GM20431 (cell line): ENCODE measurements at regions not wholly inside any gene's neighbourhood (a gene's known extent, or its start where the extent isn't known, plus 50 kb on each side); places are given as distances from the start of the nearest gene placed in this dataset.

Experiments
- in situ Hi-C: fragments of 300-500 bp; cut with MseI, MboI; formaldehyde crosslinking; loops from one replicate; pipeline ENCODE4 v1.15.0; 2020; ENCODE audit warnings: low sequenced_read_pairs; ENCODE audit not compliant: unreplicated experiment

DNA sequence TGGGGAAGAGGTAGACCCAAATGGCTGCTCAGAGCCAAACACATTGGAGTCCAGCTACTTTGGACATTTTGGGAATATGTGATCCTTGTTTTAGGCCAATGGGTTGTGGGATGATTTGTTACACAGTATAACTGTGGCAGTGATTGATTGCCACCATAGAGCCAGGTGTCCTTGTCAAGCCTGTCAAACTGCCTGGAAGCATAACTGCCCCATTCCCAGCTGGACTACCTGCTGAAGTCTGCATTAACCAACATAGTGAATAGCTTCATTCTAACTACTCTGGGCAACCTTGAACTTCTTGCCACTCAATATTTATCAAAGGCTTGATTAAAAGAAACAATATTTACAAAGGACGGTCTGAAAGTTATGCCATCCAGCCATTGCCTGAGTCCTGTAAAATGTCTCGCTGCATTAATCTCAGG, 164.7 kb downstream of the LINC00237 start:
- in situ Hi-C loops: no loop called here

GRCh38 chr20:20939006-20939405, 167.2 kb downstream of the LINC00237 start:
- in situ Hi-C loops: no loop called here

- in situ Hi-C loops: no loop called here
Measured at GRCh38 chr20:20938599-20938998, 167.6 kb downstream of the LINC00237 start.

- in situ Hi-C loops: no loop called here
Measured at GRCh38 chr20:20938131-20938530, 168.0 kb downstream of the LINC00237 start.

DNA sequence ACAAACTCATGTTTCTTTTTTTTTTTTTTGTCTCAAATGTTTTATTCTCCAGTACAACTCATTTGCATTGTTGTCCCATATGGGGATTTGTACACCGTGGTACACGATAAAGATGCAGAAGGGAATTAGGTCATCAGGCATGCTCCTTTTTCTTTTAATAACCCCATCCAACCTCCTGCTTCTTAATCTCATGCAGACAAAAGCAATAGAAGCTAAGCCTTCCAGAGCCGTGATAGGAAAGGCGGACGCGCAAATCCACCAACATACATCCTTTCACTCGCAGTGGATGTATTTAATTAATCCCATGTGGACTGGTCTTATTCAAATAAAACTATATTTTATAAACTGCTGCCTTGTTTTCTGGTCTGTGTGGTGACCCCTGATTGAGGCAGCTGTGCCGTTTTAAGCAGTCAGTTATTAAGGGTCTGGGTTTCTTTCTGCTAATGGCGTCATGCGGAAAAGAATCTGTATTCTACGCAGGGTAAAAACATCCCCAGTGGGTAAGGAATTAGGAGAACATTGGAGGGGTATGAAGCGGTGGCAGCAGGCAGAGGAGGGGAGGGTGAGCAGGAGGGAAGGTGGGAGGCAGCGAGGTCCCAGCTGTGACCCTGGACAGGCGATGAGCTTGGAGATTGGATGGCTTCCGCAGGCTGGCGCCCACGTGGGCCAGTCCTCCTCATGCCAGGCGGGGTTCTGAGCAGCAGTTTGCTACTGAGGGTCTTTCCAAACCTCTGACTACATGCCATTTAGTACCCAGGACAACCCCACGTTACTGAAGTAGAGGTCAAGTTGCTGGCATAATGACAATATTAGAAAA, 172.8 kb downstream of the LINC00237 start:
- in situ Hi-C loops: no loop called here

- in situ Hi-C loops: no loop called here
Measured at GRCh38 chr20:20932156-20932555, 174.0 kb downstream of the LINC00237 start.

GRCh38 chr20:20931632-20932031, 174.5 kb downstream of the LINC00237 start:
- in situ Hi-C loops: no loop called here

DNA sequence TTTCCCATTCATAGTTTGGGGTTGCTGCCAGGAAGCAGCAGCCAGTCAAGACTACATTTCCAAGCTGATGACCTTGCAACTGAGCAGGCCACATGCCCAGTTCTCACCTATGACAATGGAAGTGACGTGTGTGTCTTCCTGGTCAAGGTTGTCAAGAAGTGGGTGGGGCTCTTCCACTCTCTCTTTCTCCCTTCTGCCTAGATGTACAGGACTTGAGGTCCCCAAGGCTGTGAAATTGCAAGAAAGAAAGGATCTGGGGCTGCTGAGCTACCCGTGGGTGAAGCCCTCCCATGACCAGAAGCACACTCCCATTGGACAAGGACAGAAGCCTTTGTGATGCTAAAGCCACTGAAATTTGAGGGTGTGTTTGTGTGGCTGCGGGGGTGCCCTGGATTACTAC, 175.1 kb downstream of the LINC00237 start:
- in situ Hi-C loops: no loop called here

DNA sequence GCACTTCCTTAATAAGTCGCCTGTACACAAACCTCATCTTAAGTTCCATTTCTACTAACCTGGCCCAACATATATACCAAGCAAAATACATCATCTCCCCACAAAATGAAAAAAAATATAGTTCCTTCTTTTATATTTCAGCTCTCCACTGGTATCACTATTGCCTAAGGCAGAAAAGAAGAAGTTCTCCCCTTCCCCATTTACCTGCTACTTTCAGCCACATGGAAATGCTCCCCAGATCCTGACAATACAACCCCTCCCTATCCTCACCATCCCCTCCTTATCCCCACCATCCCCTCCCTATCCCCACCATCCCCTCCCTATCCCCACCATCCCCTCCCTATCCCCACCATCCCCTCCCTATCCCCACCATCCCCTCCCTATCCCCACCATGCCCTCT, 175.7 kb downstream of the LINC00237 start:
- in situ Hi-C loops: no loop called here

DNA sequence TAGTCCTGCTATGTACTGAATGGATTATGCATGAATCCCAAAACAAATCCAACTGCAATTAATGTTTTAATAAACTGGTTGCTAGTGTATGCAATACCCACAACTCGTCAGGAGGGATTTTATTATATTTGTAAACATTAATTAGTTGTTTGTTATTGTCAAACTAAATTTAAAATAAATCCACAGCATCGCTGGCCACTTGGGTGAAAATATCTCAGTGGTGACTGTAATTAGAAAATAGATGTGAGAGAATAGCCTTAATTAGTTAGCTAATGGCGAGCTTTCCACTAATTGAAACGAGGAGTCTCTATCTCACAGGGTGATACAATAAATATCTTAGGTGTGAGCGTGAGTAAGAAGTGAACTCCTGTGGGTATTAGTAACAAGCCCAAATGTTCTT, 176.8 kb downstream of the LINC00237 start:
- in situ Hi-C loops: no loop called here

DNA sequence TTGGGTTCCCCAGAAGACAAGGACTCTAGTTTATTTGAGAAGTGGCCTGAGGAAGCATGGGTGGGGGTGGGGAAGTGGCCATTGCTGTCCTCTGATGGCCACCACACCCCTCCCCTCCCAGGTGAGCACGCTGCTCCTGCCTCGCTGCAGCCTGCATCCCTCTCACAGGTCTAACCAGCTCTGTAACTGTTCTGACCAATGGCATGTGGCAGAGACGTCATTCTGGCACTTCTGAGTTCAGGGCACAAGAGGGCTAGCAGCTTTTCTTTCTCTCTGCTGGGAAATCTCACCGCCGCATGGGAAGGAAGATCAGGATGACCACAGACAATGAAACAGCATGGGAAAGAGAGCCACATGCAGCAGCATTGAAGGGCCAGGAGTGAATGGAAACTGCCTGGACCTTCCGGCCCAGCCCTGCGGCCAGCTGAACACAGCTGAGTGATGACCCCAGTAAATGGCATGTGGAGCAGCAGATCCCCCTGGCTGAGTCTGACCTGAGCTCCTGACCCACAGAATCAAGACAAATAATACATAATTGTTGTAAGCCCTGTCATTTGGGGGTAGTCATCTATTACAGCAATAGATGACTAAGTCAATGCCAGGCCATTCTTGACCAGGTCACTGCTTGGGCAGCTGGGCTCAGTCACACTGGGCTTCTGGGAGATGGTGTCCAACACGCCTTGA, 179.8 kb downstream of the LINC00237 start:
- in situ Hi-C loops: no loop called here

- in situ Hi-C loops: no loop called here
Measured at GRCh38 chr20:20920433-20920832, 185.7 kb downstream of the LINC00237 start.

DNA sequence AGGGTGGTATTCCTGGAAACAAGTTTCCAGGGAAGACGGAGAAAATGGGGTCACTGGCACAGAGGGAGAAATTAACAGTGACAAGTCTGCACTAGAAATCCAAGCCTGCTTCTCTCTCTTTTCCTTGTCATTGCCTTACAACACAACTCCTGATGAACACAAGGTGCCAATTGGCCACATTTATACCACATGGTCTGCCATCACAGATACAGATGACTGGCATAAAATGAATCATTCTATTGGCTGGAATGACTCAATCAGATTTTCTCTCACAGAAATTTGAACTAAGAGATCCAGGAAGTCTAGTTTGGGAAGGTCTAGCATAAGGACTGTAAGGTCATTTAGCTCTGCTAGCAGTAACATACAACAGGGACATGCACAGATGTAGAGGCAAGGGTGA, 190.3 kb downstream of the LINC00237 start:
- in situ Hi-C loops: no loop called here

GRCh38 chr20:20904501-20904831, 192.0 kb upstream of the RALGAPA2 start:
- in situ Hi-C loops: no loop called here

DNA sequence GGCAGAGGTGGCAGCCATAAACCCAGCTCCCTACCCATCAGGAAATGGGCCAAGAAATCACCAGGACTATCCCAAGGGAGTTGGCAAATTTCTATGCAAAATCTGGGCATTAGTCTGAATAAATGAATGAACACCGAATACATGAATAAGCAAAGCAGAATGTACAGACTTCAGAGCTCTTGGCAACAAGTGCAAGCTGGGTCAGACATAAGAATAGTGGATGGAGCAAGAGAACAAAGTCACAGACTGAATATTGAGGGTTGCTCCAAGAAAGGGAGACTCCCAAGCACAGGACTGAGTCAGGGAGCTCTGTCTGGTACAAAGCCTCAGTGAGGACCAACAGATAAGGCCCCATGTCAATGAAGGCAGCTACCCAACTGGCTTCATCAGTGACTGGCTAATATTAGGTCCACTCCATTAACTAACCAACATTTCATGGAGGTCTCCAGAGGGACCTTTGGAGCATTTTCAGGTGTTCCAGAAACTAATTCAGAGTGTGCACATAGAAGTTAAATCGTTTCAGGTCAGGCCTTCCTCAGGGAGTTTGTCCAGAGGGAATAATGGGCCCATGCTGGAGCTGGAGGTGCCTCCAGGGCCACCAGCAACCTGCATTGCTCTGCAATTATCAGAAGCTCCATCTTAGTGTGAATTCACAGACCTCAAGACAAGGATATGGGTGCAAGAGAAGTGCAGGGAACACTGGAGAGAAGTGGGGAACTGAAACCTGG, 191.5 kb upstream of the RALGAPA2 start:
- in situ Hi-C loops: no loop called here

- in situ Hi-C loops: no loop called here
Measured at GRCh38 chr20:20897922-20898321, 185.5 kb upstream of the RALGAPA2 start.

DNA sequence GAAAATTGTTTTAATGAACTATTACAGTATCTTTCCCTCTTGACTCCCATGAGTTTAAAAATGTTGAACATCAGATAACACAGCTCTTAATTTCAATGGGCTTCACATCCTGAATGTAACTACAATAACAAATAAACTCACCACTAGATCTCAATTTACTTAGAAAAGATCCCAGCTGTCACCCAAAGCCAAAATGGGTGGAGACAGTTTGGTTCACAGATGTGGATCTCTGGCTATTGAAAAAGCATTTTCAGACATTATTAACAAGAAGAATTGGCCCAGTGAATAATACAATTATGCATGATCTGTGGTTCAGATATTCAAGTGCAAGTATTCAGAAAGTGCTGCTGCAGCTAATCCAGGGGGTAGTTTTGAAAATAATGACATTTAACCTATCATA, 184.7 kb upstream of the RALGAPA2 start:
- in situ Hi-C loops: no loop called here

DNA sequence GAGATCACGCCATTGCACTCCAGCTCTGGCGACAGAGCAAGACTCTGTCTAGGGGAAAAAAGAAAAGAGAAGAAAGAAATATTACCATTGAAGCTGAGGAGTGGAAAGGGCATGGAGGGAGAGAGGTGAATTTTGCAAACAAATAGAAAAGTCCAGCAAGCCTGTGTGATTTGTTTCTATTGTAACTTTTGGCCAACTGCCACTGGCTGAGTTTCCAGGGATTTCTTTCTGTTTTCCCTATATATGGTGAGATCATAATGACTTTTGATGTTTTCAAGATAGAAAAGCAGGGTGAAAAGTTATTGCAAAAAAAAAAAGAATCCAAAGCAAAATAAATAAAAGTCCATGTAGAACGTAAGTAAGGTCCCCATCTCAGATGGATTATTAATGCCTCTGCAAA, 184.2 kb upstream of the RALGAPA2 start:
- in situ Hi-C loops: no loop called here

DNA sequence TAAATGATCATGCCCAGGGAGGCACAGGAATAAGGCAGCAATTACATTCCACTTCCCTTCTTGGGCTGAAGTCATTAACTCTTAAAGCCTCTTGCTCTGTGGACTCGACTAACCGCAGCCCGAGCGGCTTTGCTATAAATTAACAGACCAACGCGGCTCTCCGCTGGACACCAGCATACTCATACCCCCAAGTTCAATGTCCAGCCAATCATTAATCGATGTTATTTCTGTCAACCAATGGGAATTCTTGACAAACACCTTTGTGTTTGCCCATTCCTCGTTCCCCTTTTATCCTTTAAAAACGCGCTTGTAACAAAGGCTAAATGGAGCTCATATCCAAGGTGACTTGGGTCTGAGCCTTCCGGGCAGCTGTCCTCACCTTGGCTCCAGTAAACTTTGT, 183.1 kb upstream of the RALGAPA2 start:
- in situ Hi-C loops: no loop called here

DNA sequence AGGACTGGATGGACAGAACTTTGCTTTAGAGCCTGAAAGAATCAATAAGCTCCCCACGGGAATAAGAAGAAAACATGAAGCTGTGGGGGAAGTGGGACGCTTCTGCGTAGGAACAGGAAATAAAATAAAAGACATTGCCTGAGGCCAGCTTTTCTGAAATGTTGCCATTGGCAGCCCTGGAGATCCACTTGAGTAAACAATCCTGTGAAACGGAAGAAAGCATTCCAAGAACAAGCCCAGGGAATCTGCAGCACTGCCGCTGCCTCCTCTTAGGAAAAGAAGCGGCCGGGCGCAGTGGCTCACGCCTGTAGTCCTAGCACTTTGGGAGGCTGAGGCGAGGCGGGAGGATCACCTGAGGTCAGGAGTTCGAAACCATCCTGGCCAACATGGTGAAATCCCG, 182.3 kb upstream of the RALGAPA2 start:
- in situ Hi-C loops: no loop called here

DNA sequence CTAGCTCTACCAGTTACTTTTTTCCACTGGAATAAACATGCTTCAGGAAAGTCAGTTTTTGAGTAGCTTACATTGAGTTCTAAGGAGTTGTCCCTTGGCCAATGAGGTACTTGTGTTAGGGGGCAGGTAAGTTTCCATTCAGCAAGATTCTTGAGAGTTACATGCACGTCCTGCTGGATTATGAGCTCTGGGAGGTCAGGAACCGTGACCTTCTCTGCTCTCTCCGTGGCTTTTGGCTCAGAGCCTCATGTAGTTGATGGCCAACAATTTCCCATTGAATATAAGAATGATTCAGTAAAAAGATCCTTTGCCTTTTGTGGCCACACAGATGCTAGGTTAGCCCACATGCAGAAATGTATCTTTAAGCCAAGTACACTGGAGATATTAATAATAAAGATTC, 181.8 kb upstream of the RALGAPA2 start:
- in situ Hi-C loops: no loop called here
